ENCODE measurements at regions not wholly inside any gene's neighbourhood (a gene's known extent, or its start where the extent isn't known, plus 50 kb on each side); places are given as distances from the start of the nearest gene placed in this dataset.

DNA sequence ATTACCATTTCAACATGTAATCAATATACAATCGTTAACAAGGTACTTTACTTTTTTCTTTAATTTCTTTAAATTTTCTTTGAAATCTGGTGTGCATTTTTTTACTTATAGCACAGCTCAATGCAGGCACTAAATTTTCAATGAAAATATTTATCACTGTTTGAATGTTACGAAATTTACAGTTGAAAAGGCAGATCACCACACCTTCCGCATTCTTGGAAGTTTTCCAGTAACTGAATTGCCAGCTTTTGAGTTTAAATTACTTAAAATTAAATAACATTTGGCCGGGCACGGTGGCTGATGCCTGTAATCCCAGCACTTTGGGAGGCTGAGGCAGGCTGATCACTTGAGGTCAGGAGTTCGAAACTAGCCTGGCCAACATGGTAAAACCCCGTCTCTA lies 309.9 kb downstream of the BMP7 start:
- Histone ChIP-seq H3K4me3 (no peak overlapping the region), H3K9me3 (no peaks in the 10 kb centered on the region), H3K4me1 (no peaks in the 10 kb centered on the region), H3K36me3 (no peaks in the 10 kb centered on the region), H3K27ac (no peak overlapping the region), H3K27me3 (peaks cover 0 to 15% of the 10 kb centered on the region in 2 donors)
- TF ChIP-seq POLR2AphosphoS5 (IDR thresholded peaks at IDR 0.05) (no peak), POLR2A (IDR thresholded peaks at IDR 0.05) (no peak)
- TF ChIP-seq, protein P1, sequence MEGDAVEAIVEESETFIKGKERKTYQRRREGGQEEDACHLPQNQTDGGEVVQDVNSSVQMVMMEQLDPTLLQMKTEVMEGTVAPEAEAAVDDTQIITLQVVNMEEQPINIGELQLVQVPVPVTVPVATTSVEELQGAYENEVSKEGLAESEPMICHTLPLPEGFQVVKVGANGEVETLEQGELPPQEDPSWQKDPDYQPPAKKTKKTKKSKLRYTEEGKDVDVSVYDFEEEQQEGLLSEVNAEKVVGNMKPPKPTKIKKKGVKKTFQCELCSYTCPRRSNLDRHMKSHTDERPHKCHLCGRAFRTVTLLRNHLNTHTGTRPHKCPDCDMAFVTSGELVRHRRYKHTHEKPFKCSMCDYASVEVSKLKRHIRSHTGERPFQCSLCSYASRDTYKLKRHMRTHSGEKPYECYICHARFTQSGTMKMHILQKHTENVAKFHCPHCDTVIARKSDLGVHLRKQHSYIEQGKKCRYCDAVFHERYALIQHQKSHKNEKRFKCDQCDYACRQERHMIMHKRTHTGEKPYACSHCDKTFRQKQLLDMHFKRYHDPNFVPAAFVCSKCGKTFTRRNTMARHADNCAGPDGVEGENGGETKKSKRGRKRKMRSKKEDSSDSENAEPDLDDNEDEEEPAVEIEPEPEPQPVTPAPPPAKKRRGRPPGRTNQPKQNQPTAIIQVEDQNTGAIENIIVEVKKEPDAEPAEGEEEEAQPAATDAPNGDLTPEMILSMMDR (IDR thresholded peaks at IDR 0.05), result no peak
- intact Hi-C loops (cut with DNase I; ENCODE audit: low total_unique reads), result loop anchor here (5.0 kb wide), 1 partner anchor 1176 kb away; no protein-coding TSS in a partner anchor
- DNase-seq (ENCODE audit: low spot score in 2 of 2), result no peak

DNA sequence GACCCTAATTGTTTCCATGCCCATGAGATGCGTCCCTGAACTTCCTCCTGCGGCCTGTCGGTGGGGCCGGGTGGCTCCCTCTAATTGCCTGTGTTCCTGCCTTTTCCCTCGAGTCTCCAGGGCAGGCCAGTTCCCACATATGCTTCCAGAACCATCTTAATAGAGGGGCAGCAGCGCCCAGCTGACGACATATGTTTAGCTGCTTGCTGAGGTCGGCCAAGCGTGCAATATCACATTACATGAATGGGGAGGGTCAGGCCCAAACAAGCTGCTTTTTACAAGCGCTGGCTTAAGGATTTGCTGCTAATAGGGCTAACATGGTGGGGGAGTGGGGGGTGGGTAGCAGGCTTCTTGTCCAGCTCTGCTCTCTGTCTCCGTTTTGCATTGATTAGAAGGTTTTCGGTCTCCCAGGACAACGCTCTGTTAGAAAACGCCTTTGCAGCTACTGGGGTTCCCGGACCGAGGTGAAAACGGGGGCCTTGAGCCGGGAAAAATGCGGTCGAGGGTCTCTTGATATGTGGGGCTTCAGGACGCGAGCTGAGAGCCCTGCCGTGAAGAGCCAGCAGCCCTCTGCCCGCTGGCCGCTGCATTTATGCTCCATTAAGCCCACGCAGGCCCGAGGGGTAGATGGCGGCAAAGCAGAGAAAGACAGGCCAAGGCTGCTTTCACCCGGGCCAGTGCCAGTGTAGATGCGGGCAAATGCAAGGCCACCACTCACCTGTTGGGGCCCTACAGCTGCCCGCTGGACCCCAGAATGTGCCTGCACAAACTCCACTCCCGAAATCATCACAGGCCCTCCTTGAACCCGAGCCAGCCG lies 308.5 kb downstream of the BMP7 start:
- no peaks in the 10 kb centered on the region for H3K36me3 ChIP-seq
- TF ChIP-seq POLR2A (IDR thresholded peaks at IDR 0.05) (no peak), POLR2AphosphoS5 (IDR thresholded peaks at IDR 0.05) (no peak)
- TF ChIP-seq, protein P1 (IDR thresholded peaks at IDR 0.05), result no peak
- no peak overlapping the region for H3K27ac ChIP-seq
- H3K27me3 ChIP-seq, result peaks cover 0 to 13% of the 10 kb centered on the region in 2 donors
- H3K4me1 ChIP-seq, result no peaks in the 10 kb centered on the region
- H3K9me3 ChIP-seq, result no peaks in the 10 kb centered on the region
- intact Hi-C loops (cut with DNase I; ENCODE audit: low total_unique reads), result loop anchor here (5.0 kb wide), 1 partner anchor 1174 kb away; no protein-coding TSS in a partner anchor
- DNase-seq (ENCODE audit: low spot score in 2 of 2), result no peak
- H3K4me3 ChIP-seq, result no peak overlapping the region

DNA sequence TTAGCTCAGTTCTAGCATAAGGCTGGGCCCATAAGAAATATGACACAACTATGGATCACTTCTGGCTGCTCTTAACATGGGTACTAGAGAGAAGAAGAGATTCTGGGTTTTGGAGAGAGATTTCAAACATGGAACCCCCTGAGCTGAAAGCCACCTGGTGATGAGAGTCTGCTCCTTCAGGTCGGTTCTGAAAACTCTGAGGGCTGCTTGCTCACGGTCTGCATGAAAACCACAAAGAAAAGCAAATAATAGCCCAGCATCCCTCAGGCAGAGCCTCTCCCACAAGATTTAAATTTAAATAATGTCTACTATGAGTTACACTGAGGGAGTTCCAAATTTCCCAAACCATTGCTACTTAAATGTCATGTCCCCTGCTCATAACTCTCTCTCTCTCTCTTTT lies 301.5 kb downstream of the BMP7 start:
- H3K27ac ChIP-seq, result no peak overlapping the region
- no peaks in the 10 kb centered on the region for H3K4me1 ChIP-seq
- H3K9me3 ChIP-seq, result no peaks in the 10 kb centered on the region
- H3K36me3 ChIP-seq, result no peaks in the 10 kb centered on the region
- no peak for DNase-seq (ENCODE audit: low spot score in 2 of 2)
- no peaks in the 10 kb centered on the region for H3K27me3 ChIP-seq
- no peak overlapping the region for H3K4me3 ChIP-seq
- intact Hi-C loops (cut with DNase I; ENCODE audit: low total_unique reads), result no loop called here
- no peak for TF ChIP-seq POLR2A (IDR thresholded peaks at IDR 0.05)
- TF ChIP-seq, protein P1 (IDR thresholded peaks at IDR 0.05), result no peak
- no peak for TF ChIP-seq POLR2AphosphoS5 (IDR thresholded peaks at IDR 0.05)

DNA sequence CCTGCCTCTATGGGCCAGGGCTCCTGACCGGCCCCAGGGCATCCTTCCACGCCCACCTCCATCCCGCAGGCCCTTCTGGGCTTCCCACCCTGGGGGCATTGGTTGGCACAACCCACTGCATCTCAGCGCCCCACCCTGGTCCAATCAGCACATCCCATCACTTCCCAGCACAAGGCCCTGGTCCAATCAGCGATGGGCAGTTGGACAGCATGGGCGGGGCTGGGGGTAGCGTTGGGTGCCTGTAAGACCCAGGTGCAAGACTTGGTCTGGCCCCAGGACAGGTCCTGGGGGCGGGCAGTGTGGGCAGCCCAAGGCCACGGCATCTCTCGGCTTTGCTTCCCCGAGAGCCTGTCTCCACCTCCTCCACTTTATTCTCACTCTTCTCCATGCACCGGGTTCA lies 298.5 kb downstream of the BMP7 start:
- no peak overlapping the region for H3K27ac ChIP-seq
- H3K27me3 ChIP-seq, result peaks cover 0 to 5% of the 10 kb centered on the region in 2 donors
- DNase-seq (ENCODE audit: low spot score in 2 of 2), result no peak
- no peaks in the 10 kb centered on the region for H3K9me3 ChIP-seq
- H3K4me3 ChIP-seq, result no peak overlapping the region
- no peaks in the 10 kb centered on the region for H3K4me1 ChIP-seq
- no peak for TF ChIP-seq POLR2A (IDR thresholded peaks at IDR 0.05)
- TF ChIP-seq, protein P1 (IDR thresholded peaks at IDR 0.05), result no peak
- no peak for TF ChIP-seq POLR2AphosphoS5 (IDR thresholded peaks at IDR 0.05)
- intact Hi-C loops (cut with DNase I; ENCODE audit: low total_unique reads), result no loop called here
- no peaks in the 10 kb centered on the region for H3K36me3 ChIP-seq

DNA sequence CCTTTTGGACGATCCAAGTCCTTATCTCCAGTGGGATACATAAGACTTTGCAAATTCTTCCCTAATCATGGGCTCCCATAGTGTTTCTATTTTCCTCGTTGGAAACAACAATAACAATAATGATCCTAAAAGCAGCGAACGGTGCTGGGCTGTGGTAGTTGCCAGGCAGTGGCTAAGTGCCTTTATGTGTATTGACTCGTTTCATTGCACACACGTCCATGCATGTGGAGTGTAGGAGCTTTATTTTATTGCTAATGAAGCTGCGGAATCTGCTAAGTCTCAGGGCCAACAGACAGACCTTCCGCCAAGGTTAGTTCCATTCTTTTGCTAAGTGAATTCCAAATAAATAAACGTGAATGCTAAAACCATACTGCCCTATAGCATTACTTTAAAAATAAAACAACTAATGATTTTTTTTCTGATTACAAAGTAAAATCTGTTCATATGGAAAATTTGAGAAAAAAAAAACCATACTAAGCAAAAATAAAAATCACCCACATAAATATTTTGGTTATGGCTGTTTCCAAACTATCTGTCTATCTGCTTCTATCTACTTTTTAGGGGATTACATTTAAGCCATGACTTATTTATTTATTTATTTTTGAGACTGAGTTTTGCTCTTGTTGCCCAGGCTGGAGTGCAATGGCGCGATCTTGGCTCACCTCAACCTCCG lies 297.9 kb downstream of the BMP7 start:
- H3K27me3 ChIP-seq, result peaks cover 0 to 8% of the 10 kb centered on the region in 2 donors
- H3K4me3 ChIP-seq, result no peak overlapping the region
- intact Hi-C loops (cut with DNase I; ENCODE audit: low total_unique reads), result no loop called here
- no peak for TF ChIP-seq POLR2AphosphoS5 (IDR thresholded peaks at IDR 0.05)
- TF ChIP-seq, protein P1 (IDR thresholded peaks at IDR 0.05), result no peak
- no peak for TF ChIP-seq POLR2A (IDR thresholded peaks at IDR 0.05)
- H3K4me1 ChIP-seq, result no peaks in the 10 kb centered on the region
- H3K9me3 ChIP-seq, result no peaks in the 10 kb centered on the region
- no peak for DNase-seq (ENCODE audit: low spot score in 2 of 2)
- no peak overlapping the region for H3K27ac ChIP-seq
- H3K36me3 ChIP-seq, result no peaks in the 10 kb centered on the region
